ENCODE measurements at regions not wholly inside any gene's neighbourhood (a gene's known extent, or its start where the extent isn't known, plus 50 kb on each side); places are given as distances from the start of the nearest gene placed in this dataset.

DNA sequence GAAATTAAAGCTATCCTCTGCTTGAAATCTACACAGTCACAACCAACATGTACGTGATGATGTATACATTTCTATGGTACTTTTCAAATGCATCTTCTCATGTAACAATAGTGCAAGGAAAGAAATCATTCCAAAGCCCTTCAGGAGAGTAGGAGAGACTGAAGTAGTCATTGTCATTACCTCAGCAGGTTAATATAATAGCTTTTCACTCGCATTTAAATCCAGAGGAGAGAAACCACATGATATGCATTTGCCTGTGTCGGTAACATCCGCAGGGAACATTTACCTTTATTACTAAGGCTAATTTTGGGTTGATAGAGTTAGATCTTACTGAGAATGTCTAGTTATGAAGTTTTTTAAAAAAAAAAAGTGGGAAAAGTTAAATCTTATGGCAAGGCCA lies 186.6 kb upstream of the DTNBP1 start:
- no peak for DNase-seq
- H3K27me3 ChIP-seq (ENCODE audit: low read depth), result no peaks in the 10 kb centered on the region
- H3K4me3 ChIP-seq, result no peak overlapping the region
- H3K36me3 ChIP-seq, result no peaks in the 10 kb centered on the region
- intact Hi-C loops (cut with micrococcal nuclease), result no loop called here
- no peak overlapping the region for H3K27ac ChIP-seq (replicated peaks)
- H3K4me1 ChIP-seq, result no peaks in the 10 kb centered on the region
- TF ChIP-seq, protein P1, sequence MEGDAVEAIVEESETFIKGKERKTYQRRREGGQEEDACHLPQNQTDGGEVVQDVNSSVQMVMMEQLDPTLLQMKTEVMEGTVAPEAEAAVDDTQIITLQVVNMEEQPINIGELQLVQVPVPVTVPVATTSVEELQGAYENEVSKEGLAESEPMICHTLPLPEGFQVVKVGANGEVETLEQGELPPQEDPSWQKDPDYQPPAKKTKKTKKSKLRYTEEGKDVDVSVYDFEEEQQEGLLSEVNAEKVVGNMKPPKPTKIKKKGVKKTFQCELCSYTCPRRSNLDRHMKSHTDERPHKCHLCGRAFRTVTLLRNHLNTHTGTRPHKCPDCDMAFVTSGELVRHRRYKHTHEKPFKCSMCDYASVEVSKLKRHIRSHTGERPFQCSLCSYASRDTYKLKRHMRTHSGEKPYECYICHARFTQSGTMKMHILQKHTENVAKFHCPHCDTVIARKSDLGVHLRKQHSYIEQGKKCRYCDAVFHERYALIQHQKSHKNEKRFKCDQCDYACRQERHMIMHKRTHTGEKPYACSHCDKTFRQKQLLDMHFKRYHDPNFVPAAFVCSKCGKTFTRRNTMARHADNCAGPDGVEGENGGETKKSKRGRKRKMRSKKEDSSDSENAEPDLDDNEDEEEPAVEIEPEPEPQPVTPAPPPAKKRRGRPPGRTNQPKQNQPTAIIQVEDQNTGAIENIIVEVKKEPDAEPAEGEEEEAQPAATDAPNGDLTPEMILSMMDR (IDR thresholded peaks at IDR 0.05; ENCODE audit: borderline replicate concordance), result no peak
- H3K9me3 ChIP-seq (replicated peaks), result peaks cover 8% of the 10 kb centered on the region

DNA sequence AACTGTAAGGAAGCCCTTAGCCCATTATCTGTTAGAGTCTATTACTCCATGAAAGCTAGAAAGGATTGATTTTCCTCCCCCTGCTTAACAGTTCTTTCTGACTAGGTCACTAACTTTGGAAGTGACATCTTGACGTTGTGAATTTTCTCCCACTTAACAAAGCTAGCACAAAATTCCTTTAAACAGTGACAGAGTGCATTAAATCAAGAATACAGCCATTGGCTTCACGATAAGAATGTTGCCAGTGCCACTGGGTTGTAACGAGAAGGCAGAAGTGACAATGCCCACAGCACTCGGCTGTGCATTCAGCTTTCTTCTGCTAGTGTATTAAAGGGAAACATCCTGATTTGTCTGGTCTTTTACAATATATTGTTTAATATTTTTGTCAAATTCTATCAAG lies 182.7 kb upstream of the DTNBP1 start:
- no peaks in the 10 kb centered on the region for H3K36me3 ChIP-seq
- peaks cover 5% of the 10 kb centered on the region for H3K4me1 ChIP-seq
- TF ChIP-seq, protein P1 (IDR thresholded peaks at IDR 0.05; ENCODE audit: borderline replicate concordance), result no peak
- DNase-seq, result no peak
- H3K27ac ChIP-seq (replicated peaks), result no peak overlapping the region
- no peaks in the 10 kb centered on the region for H3K27me3 ChIP-seq (ENCODE audit: low read depth)
- H3K9me3 ChIP-seq (replicated peaks), result no peaks in the 10 kb centered on the region
- H3K4me3 ChIP-seq, result no peak overlapping the region
- intact Hi-C loops (cut with micrococcal nuclease), result no loop called here

DNA sequence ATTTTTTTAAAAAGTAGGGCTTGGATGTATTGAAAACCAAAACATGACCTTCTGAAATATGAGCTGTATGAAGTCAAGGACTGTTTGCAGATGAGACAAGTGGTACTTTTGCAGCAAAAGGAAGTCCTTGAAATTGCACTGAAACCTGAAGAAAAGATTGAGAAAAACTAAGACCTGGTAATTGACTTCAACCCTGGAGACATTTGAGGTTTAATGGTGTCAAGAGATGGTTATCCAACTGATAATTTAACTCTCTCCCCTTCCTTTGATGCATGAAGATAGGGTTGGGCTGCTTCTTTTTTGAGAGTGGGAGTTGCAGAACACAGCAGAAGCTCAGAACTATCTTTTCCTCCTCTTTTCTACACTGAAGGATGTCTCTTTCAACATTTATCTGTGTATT lies 180.9 kb upstream of the DTNBP1 start:
- peaks cover 5% of the 10 kb centered on the region for H3K4me1 ChIP-seq
- no peak for DNase-seq
- H3K27me3 ChIP-seq (ENCODE audit: low read depth), result no peaks in the 10 kb centered on the region
- no peak overlapping the region for H3K4me3 ChIP-seq
- TF ChIP-seq, protein P1 (IDR thresholded peaks at IDR 0.05; ENCODE audit: borderline replicate concordance), result no peak
- H3K36me3 ChIP-seq, result no peaks in the 10 kb centered on the region
- no peaks in the 10 kb centered on the region for H3K9me3 ChIP-seq (replicated peaks)
- intact Hi-C loops (cut with micrococcal nuclease), result no loop called here
- H3K27ac ChIP-seq (replicated peaks), result no peak overlapping the region

DNA sequence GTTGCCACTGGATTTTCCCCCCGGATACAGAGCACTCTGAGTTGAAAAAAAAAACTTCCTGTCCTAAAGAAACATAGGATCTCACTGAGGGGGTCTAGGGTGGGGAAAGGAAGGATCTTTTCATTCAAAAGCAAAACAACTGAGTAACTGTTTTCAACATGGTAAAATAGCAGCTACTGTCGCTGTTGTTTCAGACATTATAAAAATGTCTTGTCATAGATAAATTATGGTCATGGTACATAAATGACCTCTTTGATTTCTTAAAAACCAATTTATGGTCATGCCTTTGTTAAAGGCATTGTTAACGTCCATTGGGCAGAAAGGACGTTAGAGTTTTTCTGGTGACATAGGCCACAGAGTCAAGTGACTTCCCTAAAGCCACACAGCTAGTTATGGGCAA lies 180.4 kb upstream of the DTNBP1 start:
- intact Hi-C loops (cut with micrococcal nuclease), result no loop called here
- Histone ChIP-seq H3K27ac (replicated peaks) (peak overlapping the region; percentile 67), H3K9me3 (replicated peaks) (no peaks in the 10 kb centered on the region), H3K4me3 (no peak overlapping the region), H3K4me1 (peaks cover 5% of the 10 kb centered on the region), H3K36me3 (no peaks in the 10 kb centered on the region), H3K27me3 (ENCODE audit: low read depth) (no peaks in the 10 kb centered on the region)
- TF ChIP-seq, protein P1 (IDR thresholded peaks at IDR 0.05; ENCODE audit: borderline replicate concordance), result no peak
- no peak for DNase-seq

DNA sequence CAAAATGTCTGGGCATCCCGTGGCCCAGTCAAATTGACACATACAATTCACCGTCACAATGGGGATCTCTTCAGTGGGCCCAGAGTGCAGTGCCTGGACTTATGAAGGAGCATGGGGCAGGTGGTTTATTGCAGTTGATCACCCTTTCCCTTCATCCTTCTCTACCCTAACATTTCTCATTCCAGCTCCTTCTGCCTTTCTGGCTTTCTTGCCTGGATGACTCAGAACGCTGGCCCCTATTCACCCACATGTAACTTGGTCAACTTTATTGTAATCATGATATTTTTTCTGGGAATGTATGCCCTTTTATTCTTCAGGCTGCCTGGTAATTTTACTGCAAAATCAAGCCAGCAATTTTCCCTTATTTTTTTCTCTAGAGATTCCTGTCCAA lies 179.9 kb upstream of the DTNBP1 start:
- Histone ChIP-seq H3K4me1 (peaks cover 5% of the 10 kb centered on the region), H3K4me3 (no peak overlapping the region), H3K27me3 (ENCODE audit: low read depth) (no peaks in the 10 kb centered on the region), H3K27ac (replicated peaks) (peak overlapping the region; percentile 67), H3K9me3 (replicated peaks) (no peaks in the 10 kb centered on the region), H3K36me3 (no peaks in the 10 kb centered on the region)
- intact Hi-C loops (cut with micrococcal nuclease), result no loop called here
- no peak for DNase-seq
- TF ChIP-seq, protein P1 (IDR thresholded peaks at IDR 0.05; ENCODE audit: borderline replicate concordance), result no peak
